ENCODE measurements at regions not wholly inside any gene's neighbourhood (a gene's known extent, or its start where the extent isn't known, plus 50 kb on each side); places are given as distances from the start of the nearest gene placed in this dataset.

GRCh38 chr22:48872271-48873190 is 955.1 kb downstream of the BRD1 start:
- H3K4me3 ChIP-seq (replicated peaks; ENCODE audit: low read depth, low read length), result no peak overlapping the region
- TF ChIP-seq CTCF (IDR thresholded peaks at IDR 0.05; ENCODE audit: insufficient read depth, low read length, poor library complexity, severe bottlenecking), result no peak
- DNase-seq (ENCODE audit: extremely low read depth, insufficient read length), result no peak
- no peaks in the 10 kb centered on the region for H3K27me3 ChIP-seq (replicated peaks; ENCODE audit: control insufficient read depth, insufficient read depth, low read length)
- no peaks in the 10 kb centered on the region for H3K36me3 ChIP-seq (ENCODE audit: control insufficient read depth, insufficient read depth, low read length)

GRCh38 chr22:48871176-48871840 is 956.4 kb downstream of the BRD1 start:
- no peak for TF ChIP-seq CTCF (IDR thresholded peaks at IDR 0.05; ENCODE audit: insufficient read depth, low read length, poor library complexity, severe bottlenecking)
- H3K36me3 ChIP-seq (ENCODE audit: control insufficient read depth, insufficient read depth, low read length), result no peaks in the 10 kb centered on the region
- DNase-seq (ENCODE audit: extremely low read depth, insufficient read length), result no peak
- no peak overlapping the region for H3K4me3 ChIP-seq (replicated peaks; ENCODE audit: low read depth, low read length)
- H3K27me3 ChIP-seq (replicated peaks; ENCODE audit: control insufficient read depth, insufficient read depth, low read length), result no peaks in the 10 kb centered on the region

GRCh38 chr22:48870436-48870835 is 957.2 kb downstream of the BRD1 start:
- DNase-seq (ENCODE audit: extremely low read depth, insufficient read length), result no peak
- no peak for TF ChIP-seq CTCF (IDR thresholded peaks at IDR 0.05; ENCODE audit: insufficient read depth, low read length, poor library complexity, severe bottlenecking)
- Histone ChIP-seq H3K36me3 (ENCODE audit: control insufficient read depth, insufficient read depth, low read length) (no peaks in the 10 kb centered on the region), H3K27me3 (replicated peaks; ENCODE audit: control insufficient read depth, insufficient read depth, low read length) (no peaks in the 10 kb centered on the region), H3K4me3 (replicated peaks; ENCODE audit: low read depth, low read length) (no peak overlapping the region)

GRCh38 chr22:48869788-48870187 is 957.9 kb downstream of the BRD1 start:
- no peaks in the 10 kb centered on the region for H3K36me3 ChIP-seq (ENCODE audit: control insufficient read depth, insufficient read depth, low read length)
- DNase-seq (ENCODE audit: extremely low read depth, insufficient read length), result no peak
- H3K27me3 ChIP-seq (replicated peaks; ENCODE audit: control insufficient read depth, insufficient read depth, low read length), result no peaks in the 10 kb centered on the region
- H3K4me3 ChIP-seq (replicated peaks; ENCODE audit: low read depth, low read length), result no peak overlapping the region
- no peak for TF ChIP-seq CTCF (IDR thresholded peaks at IDR 0.05; ENCODE audit: insufficient read depth, low read length, poor library complexity, severe bottlenecking)

GRCh38 chr22:48869161-48869560 is 958.5 kb downstream of the BRD1 start:
- no peak for TF ChIP-seq CTCF (IDR thresholded peaks at IDR 0.05; ENCODE audit: insufficient read depth, low read length, poor library complexity, severe bottlenecking)
- Histone ChIP-seq H3K4me3 (replicated peaks; ENCODE audit: low read depth, low read length) (no peak overlapping the region), H3K27me3 (replicated peaks; ENCODE audit: control insufficient read depth, insufficient read depth, low read length) (no peaks in the 10 kb centered on the region), H3K36me3 (ENCODE audit: control insufficient read depth, insufficient read depth, low read length) (no peaks in the 10 kb centered on the region)
- DNase-seq (ENCODE audit: extremely low read depth, insufficient read length), result no peak
